GM19452 (cell line): ENCODE measurements at regions not wholly inside any gene's neighbourhood (a gene's known extent, or its start where the extent isn't known, plus 50 kb on each side); places are given as distances from the start of the nearest gene placed in this dataset.

ENCODE experiments used
- ATAC-seq: cut with Tn5 transposase; IDR thresholded peaks from one replicate; pipeline ENCODE4 v1.9.1; 2021; ENCODE audit not compliant: unreplicated experiment

DNA sequence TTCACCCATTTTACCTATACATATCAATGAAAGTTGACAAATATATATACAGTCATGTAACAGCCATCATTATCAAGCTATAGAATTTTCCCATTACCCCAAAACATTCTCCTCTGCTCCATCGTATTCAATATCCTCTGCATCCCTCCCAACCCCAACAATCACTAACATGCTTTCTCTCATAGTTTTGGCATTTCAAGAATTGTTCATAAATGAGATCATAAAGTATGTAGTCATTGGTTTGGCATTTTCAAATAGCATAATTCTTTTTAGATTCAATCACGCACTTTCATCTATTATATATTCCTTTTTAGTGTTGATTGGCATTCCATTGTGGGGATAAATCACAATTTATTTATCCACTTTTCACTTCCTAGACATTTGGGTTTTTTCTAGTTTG, 866.0 kb upstream of the TMEM132C start:
- ATAC-seq = no peak

DNA sequence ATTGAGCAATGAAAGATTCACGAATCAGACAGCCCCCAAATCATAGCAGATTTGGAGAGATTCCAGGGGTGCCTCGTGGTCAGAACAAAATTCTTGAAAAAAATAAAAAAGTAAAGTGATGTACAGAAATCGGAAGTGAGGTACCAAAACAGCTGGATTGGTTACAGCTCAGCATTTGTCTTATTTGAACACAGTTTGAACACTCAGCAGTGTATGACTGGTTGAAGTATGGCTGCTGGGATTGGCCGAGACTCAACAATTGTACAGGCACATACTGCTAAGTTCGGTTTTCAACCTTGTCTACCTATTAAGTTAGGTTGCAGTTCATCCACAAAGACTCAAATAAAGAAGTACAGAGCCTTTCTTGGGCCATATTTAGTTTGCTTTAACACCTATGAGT, 865.4 kb upstream of the TMEM132C start:
- no peak for ATAC-seq

DNA sequence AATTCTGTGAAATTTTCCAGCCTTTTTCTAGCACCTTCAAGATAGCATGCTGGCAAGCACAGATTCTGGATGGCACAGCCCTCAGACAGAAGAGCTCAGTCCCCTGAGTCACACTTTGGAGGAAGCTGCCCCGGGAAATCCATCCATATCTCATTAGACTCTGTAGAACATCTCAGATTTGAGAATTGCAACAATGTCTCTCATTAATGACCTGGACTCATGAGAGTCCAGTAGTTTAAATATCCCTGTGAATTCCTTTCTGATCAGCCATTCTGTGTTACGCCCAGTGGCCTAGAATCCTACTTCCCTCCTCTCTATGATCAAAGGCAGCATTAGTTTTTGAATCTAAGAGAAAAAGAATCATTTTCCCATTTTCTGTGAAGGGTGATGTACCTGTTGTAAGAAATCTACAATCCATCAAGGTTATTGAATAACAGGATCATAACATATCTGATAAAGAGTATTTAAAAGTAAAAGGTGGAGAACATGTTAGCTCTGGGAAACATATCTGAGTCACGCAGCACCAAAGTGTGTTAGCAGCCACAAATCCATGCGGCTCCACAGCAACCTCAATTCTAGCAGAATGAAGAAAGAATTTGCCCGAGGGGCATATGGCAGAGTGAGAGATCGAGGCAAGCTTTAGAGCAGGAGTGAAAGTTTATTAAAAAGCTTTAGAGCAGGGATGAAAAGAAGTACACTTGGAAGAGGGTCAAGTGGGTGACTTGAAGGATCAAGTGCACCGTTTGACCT, 855.6 kb upstream of the TMEM132C start:
- ATAC-seq = no peak

DNA sequence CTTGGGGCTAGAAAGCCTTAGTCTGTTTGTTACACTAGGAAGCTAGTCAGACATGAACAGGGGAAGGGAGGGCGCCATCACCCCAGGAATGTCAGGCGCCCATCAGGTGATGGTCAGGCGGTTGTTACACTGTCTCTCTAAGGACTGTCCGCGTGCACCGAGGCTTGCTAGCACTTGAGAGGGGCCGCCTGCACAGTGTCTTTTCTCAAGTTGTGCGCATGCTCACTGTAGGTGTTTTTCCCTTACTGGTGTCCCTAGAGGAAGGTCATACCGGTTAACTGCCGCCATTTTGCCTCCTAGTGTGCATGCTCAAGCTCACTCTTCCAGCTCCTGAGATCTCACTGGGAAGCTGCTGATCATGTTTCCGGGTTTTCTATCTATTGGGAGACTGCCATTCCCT, 855.0 kb upstream of the TMEM132C start:
- ATAC-seq = no peak

DNA sequence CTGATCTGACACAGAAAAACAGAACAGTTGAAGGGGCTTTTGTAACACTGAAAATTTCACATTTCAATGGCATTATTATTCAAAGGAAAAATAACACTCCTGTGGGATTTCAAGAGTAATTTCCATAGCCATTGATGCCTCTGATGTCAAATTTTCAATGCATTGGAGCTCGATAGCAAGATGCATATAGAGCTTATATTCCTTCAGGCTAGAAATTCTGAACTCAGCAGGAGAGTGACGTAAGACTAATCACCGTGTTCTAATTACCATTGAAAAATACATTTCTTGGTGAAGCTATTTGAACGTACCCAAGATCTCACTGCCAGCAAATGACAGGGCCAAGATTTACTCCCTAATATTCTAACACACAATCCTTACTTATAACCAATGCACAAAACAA, 854.1 kb upstream of the TMEM132C start:
- no peak for ATAC-seq

DNA sequence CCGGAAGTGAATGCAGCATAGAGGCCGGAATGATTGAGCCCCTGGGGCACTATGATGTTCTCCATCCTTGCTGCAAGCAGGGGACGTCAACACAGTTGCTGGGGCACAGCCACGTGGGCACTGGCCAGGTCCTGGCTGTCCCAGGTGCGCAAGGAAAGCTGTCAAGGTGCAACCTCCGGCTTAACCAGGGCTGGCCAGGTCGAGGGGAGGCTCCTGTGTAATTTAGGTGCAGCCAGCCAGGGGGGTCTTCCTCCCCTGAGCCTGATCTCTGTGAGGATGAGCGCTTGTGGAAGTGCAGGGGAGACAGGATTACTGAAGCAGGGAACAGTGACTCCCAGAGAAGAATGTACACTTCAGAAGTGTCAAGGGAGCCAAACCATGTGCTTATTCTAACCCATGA, 852.8 kb upstream of the TMEM132C start:
- ATAC-seq = no peak

DNA sequence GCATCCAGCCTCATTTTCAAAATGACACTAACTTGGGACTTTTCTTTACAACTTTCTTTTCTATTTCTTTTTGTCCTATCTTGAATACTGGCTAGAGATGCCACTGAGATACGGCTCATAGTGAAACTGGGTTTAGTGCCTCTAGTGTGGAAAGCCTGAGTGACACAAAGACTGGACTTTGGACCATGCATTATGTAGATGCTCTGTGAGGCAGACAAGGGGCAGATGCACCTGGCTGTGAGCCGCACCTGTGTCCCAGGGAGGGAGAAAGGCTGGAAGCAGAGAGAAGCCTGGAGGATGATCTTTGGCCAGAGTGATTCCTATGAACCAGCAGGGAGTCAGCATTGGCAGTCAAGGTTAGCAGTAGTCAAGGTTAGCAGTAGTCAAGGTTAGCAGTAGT, 852.3 kb upstream of the TMEM132C start:
- no peak for ATAC-seq

DNA sequence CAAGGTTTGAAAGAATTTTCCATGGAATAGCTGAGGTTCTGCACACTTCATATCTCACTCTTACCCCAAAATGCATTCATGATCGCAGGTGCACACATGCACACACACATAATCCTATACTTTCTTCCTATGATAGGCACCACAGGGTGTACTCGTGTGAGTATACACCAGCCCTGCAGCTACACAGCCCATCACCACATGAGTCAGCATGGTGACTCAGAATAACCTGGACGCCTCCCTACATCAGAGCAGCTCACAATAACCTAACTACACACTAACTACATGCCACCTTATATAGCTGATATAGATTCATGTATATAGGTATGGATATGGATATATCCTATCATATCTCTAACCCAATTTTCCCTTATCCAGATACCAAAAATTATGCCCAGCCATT, 850.2 kb upstream of the TMEM132C start:
- no peak for ATAC-seq

DNA sequence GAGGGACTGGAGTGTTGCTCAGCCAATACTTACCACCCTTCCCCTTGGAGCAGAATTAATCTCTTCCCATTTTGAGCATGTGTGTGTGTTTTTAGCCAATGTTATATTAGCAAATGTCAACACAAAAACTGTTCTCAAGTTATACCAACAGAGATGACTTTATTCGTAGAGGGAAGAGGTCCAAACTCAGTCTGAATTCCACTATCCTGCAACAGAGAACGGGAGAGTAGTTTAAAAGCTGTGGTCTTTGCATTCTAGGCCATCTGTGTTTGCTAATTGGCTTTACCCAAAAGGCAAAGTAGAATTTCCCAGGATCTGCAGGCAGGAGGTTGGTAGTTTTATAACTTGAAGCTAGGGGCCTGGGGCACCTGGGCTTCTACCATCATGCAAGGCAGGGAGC, 847.9 kb upstream of the TMEM132C start:
- ATAC-seq = no peak

DNA sequence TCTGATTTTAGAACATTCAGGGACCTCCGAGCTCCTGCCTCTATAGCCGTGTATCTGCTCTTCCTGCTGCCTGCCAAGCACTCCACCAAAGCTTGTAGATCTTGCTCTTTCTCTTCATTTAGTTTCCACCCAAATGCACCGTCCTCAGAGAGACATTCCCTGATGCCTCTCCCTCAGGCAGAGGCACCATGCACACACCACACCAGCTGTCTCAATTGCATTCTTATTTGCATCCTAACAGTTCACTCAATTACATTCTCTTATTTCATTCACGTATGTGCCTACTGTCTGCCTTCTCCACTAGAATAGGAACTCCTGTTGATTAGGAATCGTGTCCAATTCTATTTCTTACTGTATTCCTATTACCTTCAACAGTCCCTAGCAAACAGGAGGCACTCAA, 845.4 kb upstream of the TMEM132C start:
- ATAC-seq = no peak

DNA sequence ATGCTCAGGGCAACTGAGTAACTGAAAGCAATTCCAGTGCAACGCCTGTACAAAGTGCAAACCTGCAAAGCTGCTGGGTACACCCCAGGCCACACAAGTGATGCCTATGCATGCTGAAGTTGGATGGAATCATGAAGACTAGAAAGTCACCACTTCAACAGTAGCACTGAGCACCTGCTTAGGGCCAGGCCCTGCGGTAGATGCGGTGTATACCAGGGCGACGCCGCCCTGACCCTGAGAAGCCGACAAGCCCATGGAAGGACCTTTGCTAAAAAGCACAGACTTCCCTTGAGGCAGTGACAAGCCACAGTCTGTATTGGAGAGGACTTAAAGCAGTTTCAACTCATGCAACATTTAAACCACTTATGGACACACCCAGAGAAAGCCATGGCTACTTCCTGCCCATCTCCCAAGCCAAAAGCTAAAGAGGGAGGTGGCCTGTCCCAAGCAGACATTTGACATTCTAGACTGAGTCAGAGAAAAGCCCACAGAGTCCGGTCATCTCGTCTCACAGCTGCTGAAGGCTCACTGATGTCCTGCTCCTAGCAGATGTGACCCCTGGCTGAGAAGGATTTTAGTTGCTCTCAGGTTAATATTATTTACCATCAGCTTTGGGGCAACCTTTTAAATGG, 843.9 kb upstream of the TMEM132C start:
- ATAC-seq = no peak

DNA sequence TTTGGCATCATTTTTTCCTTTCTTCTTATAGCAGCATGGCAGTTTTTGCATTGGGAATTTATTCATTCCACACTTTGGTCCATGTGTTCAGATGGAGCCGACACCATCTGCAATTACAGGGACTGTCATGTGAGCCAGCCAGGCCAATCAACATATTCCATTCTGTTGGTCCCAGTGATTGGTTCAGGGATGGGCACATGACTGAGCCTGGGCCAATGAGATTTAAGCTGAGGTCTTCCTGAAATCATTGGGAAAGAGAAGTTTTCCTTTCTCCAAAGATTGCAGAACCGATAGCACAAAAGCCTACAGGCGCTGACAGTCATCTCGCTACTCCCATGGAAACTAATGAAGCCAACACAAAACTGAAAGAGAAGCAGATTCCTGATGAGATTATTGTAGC, 841.5 kb upstream of the TMEM132C start:
- ATAC-seq = no peak

DNA sequence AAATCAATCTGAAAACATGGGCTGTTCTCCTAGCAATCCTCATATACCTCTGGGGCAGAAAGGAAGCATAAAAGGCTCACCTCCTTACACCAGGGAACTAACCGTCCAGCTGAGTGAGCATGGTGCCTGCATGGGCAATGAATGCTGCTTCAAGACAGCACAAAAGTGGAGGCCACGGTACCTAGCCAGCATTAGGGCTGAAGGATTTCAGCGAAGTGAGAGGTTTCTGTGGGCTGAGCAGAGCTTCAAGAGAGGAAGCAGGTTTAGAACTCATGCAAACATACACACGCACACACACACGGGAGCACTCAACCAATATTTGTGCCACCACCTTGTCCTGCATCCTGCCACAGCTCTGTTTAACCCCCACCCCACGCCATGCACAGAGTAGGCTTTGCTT, 838.5 kb upstream of the TMEM132C start:
- no peak for ATAC-seq

DNA sequence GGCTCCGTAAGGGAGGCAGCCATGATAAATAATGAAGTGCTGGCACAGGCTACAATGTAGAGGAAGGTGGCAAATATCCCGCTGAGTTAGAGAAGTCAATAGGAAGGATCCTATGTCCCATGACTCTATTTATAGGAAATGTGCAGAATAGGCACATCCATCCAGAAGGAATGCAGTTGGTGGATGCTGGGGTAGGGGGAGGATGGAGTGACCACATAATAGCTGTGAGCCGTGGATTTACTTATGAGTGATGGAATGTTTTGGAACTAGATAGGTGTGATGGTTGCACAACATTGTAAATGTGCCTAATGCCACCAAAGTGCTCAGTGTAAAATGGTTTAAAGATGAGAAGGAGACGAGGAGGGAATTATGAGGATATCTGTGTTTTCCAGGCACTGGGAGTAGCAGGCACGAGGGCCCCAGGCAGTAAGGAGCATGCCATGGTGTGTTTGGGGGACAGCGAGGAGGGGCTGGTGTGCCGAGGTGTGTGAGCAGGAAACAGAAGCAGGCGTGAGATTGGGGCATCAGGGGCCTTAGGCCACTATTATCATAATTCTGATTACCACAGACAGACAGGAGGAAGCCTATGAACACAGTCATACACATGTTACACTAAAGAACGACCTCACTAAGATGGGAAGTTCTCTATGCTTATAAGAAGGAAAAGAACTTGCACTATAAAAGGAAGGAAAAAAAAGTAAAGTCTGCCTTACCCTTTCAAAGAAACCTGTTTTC, 837.3 kb upstream of the TMEM132C start:
- no peak for ATAC-seq

DNA sequence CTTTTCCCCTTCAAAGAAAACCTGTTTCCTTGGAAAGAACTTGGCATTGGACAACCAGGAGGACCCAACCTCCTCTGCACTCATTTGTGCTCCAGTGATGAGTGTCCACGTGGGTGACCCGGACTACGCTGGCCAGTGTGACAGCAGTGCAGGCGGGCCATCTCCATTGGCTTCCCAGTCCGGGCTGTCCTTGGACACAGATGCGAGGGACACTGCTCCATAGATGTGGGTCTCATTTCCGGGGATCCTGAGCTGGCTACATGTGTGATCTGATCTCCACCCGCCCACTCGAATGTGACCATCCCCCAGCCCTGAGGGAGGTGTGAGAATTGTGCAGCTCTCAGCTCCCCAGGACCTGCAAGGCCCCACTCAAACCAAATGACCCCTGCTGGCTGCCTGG, 836.6 kb upstream of the TMEM132C start:
- no peak for ATAC-seq

DNA sequence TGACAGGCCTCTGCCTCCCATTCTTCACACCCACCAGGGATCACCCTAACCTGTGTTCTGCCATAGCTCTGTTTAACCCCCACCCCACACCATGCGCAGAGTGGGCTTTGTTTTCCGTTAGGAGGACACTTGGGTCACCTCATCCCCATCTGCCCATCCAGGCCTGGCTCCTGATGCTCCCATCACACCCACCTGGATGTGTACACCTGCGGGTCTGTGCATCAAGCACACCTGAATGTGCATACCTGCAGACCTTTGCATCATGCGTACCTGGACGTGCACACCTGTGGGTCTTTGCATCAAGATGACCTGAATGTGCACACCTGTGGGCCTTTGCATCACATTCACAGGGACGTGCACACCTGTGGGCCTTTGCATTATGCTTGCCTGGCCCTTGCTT, 835.8 kb upstream of the TMEM132C start:
- no peak for ATAC-seq

DNA sequence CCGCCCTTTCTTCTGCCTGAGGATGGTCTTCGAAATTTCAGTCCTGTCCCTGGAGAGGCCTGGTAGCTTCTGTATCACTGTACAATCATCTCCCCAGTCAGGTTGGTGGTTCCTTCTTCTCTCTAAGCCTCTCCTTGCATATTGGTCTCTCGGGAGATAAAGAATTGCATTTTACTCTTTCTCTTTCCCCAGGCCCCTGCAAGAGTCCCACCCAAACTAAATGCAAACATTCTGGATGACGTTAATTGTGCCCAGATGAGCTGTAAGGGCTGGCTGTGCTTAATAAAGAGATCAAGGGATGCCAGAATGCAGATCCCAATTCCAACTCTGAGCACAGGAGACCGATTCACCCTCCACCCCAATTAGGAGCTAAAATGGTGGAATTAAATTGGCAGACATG, 835.4 kb upstream of the TMEM132C start:
- no peak for ATAC-seq

DNA sequence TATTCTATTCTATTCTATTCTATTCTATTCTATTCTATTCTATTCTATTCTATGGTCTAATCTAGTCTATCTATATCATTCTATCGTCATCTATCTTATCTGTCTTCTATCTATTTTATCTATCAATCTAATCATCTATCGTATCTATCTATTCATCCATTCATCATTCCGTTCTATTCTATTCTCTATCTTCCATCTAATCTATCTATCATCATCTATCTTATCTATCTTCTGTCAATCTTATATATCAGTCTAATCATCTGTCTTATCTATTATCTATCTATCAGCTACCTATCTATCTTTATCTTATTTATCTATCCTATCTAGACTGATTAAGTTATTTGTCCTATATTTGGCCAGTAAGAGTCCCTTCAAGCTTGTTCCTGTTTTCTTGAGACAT, 831.5 kb upstream of the TMEM132C start:
- ATAC-seq = no peak

DNA sequence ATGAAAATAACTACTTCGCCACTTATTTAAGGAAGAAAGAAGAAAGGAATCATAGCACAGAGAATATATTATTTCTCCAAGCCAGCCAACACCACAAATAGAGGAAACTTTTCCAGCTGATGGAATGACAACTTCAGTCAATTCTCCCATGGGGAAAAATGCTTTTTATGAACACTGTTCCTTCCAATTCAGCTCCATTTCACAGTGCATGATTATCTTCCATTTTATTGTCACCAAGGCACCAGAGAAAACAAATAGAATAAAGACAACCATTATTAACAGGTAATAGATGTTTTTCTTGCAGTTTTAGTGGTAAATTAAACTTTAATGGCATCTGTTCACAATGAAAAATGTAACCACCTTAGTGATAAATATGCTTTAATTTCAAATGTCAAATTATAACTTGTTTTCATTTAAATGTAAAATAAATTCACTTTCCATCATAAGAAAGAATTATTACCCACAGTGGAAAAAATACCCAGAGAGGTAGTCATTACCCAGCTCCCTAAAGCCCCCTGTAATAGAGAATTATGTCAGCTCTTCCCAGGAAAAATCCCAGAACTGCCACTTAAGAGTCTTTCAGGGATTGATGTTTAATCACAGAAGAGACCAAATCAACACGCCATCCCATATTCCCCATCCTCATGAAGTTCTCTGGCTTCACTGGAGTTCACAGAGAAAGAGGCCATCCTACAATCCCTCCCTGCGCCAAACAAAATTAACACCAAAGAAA, 828.3 kb upstream of the TMEM132C start:
- no peak for ATAC-seq

DNA sequence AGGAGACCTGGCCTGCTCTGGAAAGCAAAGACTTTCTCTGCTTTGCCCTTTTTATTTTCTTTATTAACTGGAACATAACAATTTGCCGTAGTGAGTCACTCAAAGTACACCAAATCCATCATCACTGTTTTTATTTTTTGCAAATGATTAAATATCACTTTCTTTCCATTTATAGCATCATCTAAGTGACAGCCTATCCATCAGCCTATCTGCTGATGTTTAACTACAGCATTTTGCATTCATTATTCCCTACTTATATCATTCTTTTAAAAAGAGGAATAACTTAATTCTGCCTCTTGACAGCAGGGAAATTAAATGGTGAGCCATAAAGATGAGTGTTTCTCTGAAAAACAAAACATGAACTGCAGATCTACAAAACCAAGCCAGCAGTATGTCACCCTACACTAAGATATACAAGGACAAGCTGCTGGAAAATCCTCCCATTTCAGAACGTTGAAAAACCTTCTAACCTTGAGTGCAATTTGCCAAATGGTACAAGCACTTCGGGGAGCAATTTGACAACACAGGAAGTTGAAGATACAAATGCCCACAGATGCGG, 821.3 kb upstream of the TMEM132C start:
- ATAC-seq = no peak

DNA sequence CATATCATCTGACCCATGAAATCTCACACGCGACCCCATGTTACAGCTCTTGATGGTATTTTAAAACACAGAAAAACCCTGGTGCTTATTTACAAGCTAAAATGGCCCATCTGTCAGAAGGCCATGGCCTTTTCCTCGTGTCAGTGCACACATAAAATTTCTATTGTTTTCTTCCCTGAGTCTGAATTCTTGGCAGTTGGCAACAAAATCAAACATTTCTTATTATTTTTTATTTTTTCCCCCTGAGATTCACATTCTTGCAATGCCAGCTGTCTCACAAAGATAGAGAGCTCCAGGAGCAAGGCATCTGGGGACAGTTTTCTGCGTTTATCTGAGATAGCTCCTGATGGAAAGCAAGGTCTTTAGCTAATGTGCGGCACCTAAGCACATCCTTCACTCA, 818.1 kb upstream of the TMEM132C start:
- no peak for ATAC-seq
